ENCODE measurements at regions not wholly inside any gene's neighbourhood (a gene's known extent, or its start where the extent isn't known, plus 50 kb on each side); places are given as distances from the start of the nearest gene placed in this dataset.

- H3F3A ChIP-seq (ENCODE audit: low read depth) = no peaks in the 10 kb centered on the region
- no peaks in the 10 kb centered on the region for H3K9me3 ChIP-seq (ENCODE audit: insufficient read depth, low read depth, low read length)
- no peak overlapping the region for H2AFZ ChIP-seq (ENCODE audit: low read length)
- H3K79me2 ChIP-seq (ENCODE audit: insufficient read depth, low read length) = no peaks in the 10 kb centered on the region
- no peaks in the 10 kb centered on the region for H3K4me1 ChIP-seq (ENCODE audit: insufficient read depth, low read length, poor library complexity, severe bottlenecking)
- TF ChIP-seq CTCF (conservative IDR thresholded peaks at IDR 0.05; ENCODE audit: low read length) (no peak), EZH2phosphoT487 (IDR thresholded peaks at IDR 0.05; ENCODE audit: borderline replicate concordance) (no peak)
- no peak overlapping the region for H3K4me2 ChIP-seq (ENCODE audit: low read depth, low read length, poor library complexity, severe bottlenecking)
- no peak overlapping the region for H3K9ac ChIP-seq (ENCODE audit: low read depth, low read length, poor library complexity, severe bottlenecking)
- H4K20me1 ChIP-seq (ENCODE audit: insufficient read depth, low read length, poor library complexity, severe bottlenecking) = no peaks in the 10 kb centered on the region
- no peaks in the 10 kb centered on the region for H3K27me3 ChIP-seq (ENCODE audit: insufficient read depth, low read length, poor library complexity, severe bottlenecking)
- H3K9me2 ChIP-seq (replicated peaks; ENCODE audit: low read depth, low read length) = no peaks in the 10 kb centered on the region
- no peak overlapping the region for H3K4me3 ChIP-seq (ENCODE audit: low read length, poor library complexity, severe bottlenecking)
- no peaks in the 10 kb centered on the region for H3K36me3 ChIP-seq (ENCODE audit: insufficient read depth, low read length)
Measured at GRCh38 chr3:68620211-68620610, 312.1 kb downstream of the TAFA4 start.

- Histone ChIP-seq H2AFZ (ENCODE audit: low read length) (no peak overlapping the region), H3K79me2 (ENCODE audit: insufficient read depth, low read length) (no peaks in the 10 kb centered on the region), H3K27me3 (ENCODE audit: insufficient read depth, low read length, poor library complexity, severe bottlenecking) (no peaks in the 10 kb centered on the region), H4K20me1 (ENCODE audit: insufficient read depth, low read length, poor library complexity, severe bottlenecking) (no peaks in the 10 kb centered on the region), H3K4me2 (ENCODE audit: low read depth, low read length, poor library complexity, severe bottlenecking) (no peak overlapping the region), H3K9me3 (ENCODE audit: insufficient read depth, low read depth, low read length) (no peaks in the 10 kb centered on the region; the same call in 1 of the 2 replicates), H3K36me3 (ENCODE audit: insufficient read depth, low read length) (no peaks in the 10 kb centered on the region), H3K9ac (ENCODE audit: low read depth, low read length, poor library complexity, severe bottlenecking) (no peak overlapping the region), H3K4me3 (ENCODE audit: low read length, poor library complexity, severe bottlenecking) (no peak overlapping the region), H3K9me2 (replicated peaks; ENCODE audit: low read depth, low read length) (no peaks in the 10 kb centered on the region), H3K4me1 (ENCODE audit: insufficient read depth, low read length, poor library complexity, severe bottlenecking) (no peaks in the 10 kb centered on the region), H3F3A (ENCODE audit: low read depth) (no peaks in the 10 kb centered on the region)
- TF ChIP-seq EZH2phosphoT487 (IDR thresholded peaks at IDR 0.05; ENCODE audit: borderline replicate concordance) = no peak
- TF ChIP-seq CTCF (conservative IDR thresholded peaks at IDR 0.05; ENCODE audit: low read length) = no peak
Measured at GRCh38 chr3:68614087-68614486, 318.3 kb downstream of the TAFA4 start.

- H3K27me3 ChIP-seq (ENCODE audit: insufficient read depth, low read length, poor library complexity, severe bottlenecking) = no peaks in the 10 kb centered on the region
- no peak overlapping the region for H2AFZ ChIP-seq (ENCODE audit: low read length)
- H3K36me3 ChIP-seq (ENCODE audit: insufficient read depth, low read length) = no peaks in the 10 kb centered on the region
- no peak overlapping the region for H3K4me2 ChIP-seq (ENCODE audit: low read depth, low read length, poor library complexity, severe bottlenecking)
- no peak overlapping the region for H3K9ac ChIP-seq (ENCODE audit: low read depth, low read length, poor library complexity, severe bottlenecking)
- TF ChIP-seq CTCF (conservative IDR thresholded peaks at IDR 0.05; ENCODE audit: low read length) = no peak
- TF ChIP-seq EZH2phosphoT487 (IDR thresholded peaks at IDR 0.05; ENCODE audit: borderline replicate concordance) = no peak
- H3K9me3 ChIP-seq (ENCODE audit: insufficient read depth, low read depth, low read length) = peaks cover 5% of the 10 kb centered on the region
- H3F3A ChIP-seq (ENCODE audit: low read depth) = no peaks in the 10 kb centered on the region
- no peaks in the 10 kb centered on the region for H3K4me1 ChIP-seq (ENCODE audit: insufficient read depth, low read length, poor library complexity, severe bottlenecking)
- no peaks in the 10 kb centered on the region for H3K79me2 ChIP-seq (ENCODE audit: insufficient read depth, low read length)
- H4K20me1 ChIP-seq (ENCODE audit: insufficient read depth, low read length, poor library complexity, severe bottlenecking) = no peaks in the 10 kb centered on the region
- no peak overlapping the region for H3K4me3 ChIP-seq (ENCODE audit: low read length, poor library complexity, severe bottlenecking)
- H3K9me2 ChIP-seq (replicated peaks; ENCODE audit: low read depth, low read length) = no peaks in the 10 kb centered on the region; the same call in 1 of the 2 replicates
Measured at GRCh38 chr3:68571321-68571720, 361.0 kb downstream of the TAFA4 start.
